GM21423 (cell line): ENCODE measurements at regions not wholly inside any gene's neighbourhood (a gene's known extent, or its start where the extent isn't known, plus 50 kb on each side); places are given as distances from the start of the nearest gene placed in this dataset.

Source experiments
- ATAC-seq: cut with Tn5 transposase; IDR thresholded peaks from one replicate; pipeline ENCODE4 v1.9.1; 2021; ENCODE audit warnings: mild to moderate bottlenecking, moderate library complexity; ENCODE audit not compliant: unreplicated experiment

GRCh38 chr1:112040891-112041740, 51.6 kb upstream of the KCND3 start:
- ATAC-seq, result no peak

- no peak for ATAC-seq
Observed at GRCh38 chr1:112043901-112044300, 54.4 kb upstream of the KCND3 start.

GRCh38 chr1:112044745-112045144, 55.3 kb upstream of the KCND3 start:
- ATAC-seq, result no peak

- no peak for ATAC-seq
Observed at GRCh38 chr1:112046630-112047029, 57.2 kb upstream of the KCND3 start.

- ATAC-seq, result no peak
Observed at GRCh38 chr1:112048421-112048820, 59.0 kb upstream of the KCND3 start.

GRCh38 chr1:112054510-112054909, 65.0 kb upstream of the KCND3 start:
- ATAC-seq, result no peak

GRCh38 chr1:112056354-112056753, 66.9 kb upstream of the KCND3 start:
- ATAC-seq, result no peak

- no peak for ATAC-seq
Observed at GRCh38 chr1:112057736-112058135, 68.3 kb upstream of the KCND3 start.

GRCh38 chr1:112058815-112059450, 69.5 kb upstream of the KCND3 start:
- no peak for ATAC-seq

- no peak for ATAC-seq
Observed at GRCh38 chr1:112059679-112060078, 70.2 kb upstream of the KCND3 start.

- no peak for ATAC-seq
Observed at GRCh38 chr1:112060261-112060660, 70.8 kb upstream of the KCND3 start.

- no peak for ATAC-seq
Observed at GRCh38 chr1:112061056-112061455, 71.6 kb upstream of the KCND3 start.

- no peak for ATAC-seq
Observed at GRCh38 chr1:112061901-112062320, 72.4 kb upstream of the KCND3 start.

- ATAC-seq, result no peak
Observed at GRCh38 chr1:112063781-112064728, 74.6 kb upstream of the KCND3 start.

- ATAC-seq, result no peak
Observed at GRCh38 chr1:112067989-112068388, 78.5 kb upstream of the KCND3 start.

GRCh38 chr1:112070677-112071076, 81.2 kb upstream of the KCND3 start:
- ATAC-seq, result no peak

- no peak for ATAC-seq
Observed at GRCh38 chr1:112074711-112075110, 85.2 kb upstream of the KCND3 start.

GRCh38 chr1:112075566-112075965, 86.1 kb upstream of the KCND3 start:
- no peak for ATAC-seq

GRCh38 chr1:112079446-112079845, 90.0 kb upstream of the KCND3 start:
- no peak for ATAC-seq

GRCh38 chr1:112083487-112083886, 94.0 kb upstream of the KCND3 start:
- ATAC-seq, result no peak

- no peak for ATAC-seq
Observed at GRCh38 chr1:112092656-112093371, 103.3 kb upstream of the KCND3 start.
